Activated CD8-positive, alpha-beta T cell treated with anti-CD3 and anti-CD28 coated beads for 36 hours (primary cell): ENCODE measurements at regions not wholly inside any gene's neighbourhood (a gene's known extent, or its start where the extent isn't known, plus 50 kb on each side); places are given as distances from the start of the nearest gene placed in this dataset.

ENCODE experiments used
- ATAC-seq: fragments of 200-7000 bp; cut with Tn5 transposase; one replicate; pipeline ENCODE4 v1.10.0; 2021; ENCODE audit warnings: mild to moderate bottlenecking, moderate library complexity
- CTCF ChIA-PET: fragments of 350-600 bp; sonication (Branson Sonifier 250); formaldehyde crosslinking; loops from one replicate; lab custom pipeline; 2021; ENCODE audit warnings: antibody characterized with exemption; lab: Charles Lee
- POLR2A ChIA-PET: fragments of 350-600 bp; sonication (Branson Sonifier 250); formaldehyde crosslinking; loops from one replicate; lab custom pipeline; 2021; ENCODE audit warnings: antibody characterized with exemption; lab: Charles Lee
- DNase-seq: peaks from one replicate; pipeline ENCODE4 v3.0.0-alpha.2; 2020
- H3K27ac Mint-ChIP-seq: one replicate; pipeline ENCODE4 v1.8.0; 2021; ENCODE audit warnings: mild to moderate bottlenecking, mixed read lengths
- H3K27me3 Mint-ChIP-seq: one replicate; pipeline ENCODE4 v1.8.0; 2021; ENCODE audit warnings: mixed read lengths
- H3K36me3 Mint-ChIP-seq: one replicate; pipeline ENCODE4 v1.8.0; 2021; ENCODE audit warnings: low read depth, mixed read lengths
- H3K4me1 Mint-ChIP-seq: one replicate; pipeline ENCODE4 v1.8.0; 2021; ENCODE audit warnings: low read depth, mixed read lengths
- H3K4me3 Mint-ChIP-seq: one replicate; pipeline ENCODE4 v1.8.0; 2021; ENCODE audit warnings: mild to moderate bottlenecking, moderate library complexity, mixed read lengths
- H3K9me3 Mint-ChIP-seq: one replicate; pipeline ENCODE4 v1.8.0; 2021; ENCODE audit warnings: mixed read lengths
- CTCF ChIP-seq: fragments of 200-600 bp; IDR thresholded peaks from one replicate; pipeline ENCODE4 v1.8.0; 2022; ENCODE audit warnings: antibody characterized with exemption, mild to moderate bottlenecking
- intact Hi-C: fragments of 100-400 bp; cut with micrococcal nuclease; formaldehyde crosslinking; loops from one replicate; pipeline ENCODE4 v1.10.0; 2022

- no peaks in the 10 kb centered on the region for H3K27me3 Mint-ChIP-seq
- CTCF ChIA-PET, result no interaction called here
- no peak overlapping the region for H3K4me3 Mint-ChIP-seq
- intact Hi-C loops, result no loop called here
- H3K27ac Mint-ChIP-seq, result no peak overlapping the region
- DNase-seq (no peak), ATAC-seq (no peak)
- POLR2A ChIA-PET, result no interaction called here
- TF ChIP-seq CTCF, result no peak
- H3K4me1 Mint-ChIP-seq, result no peaks in the 10 kb centered on the region
- H3K9me3 Mint-ChIP-seq, result no peaks in the 10 kb centered on the region
- no peaks in the 10 kb centered on the region for H3K36me3 Mint-ChIP-seq
Measured at GRCh38 chr2:194739217-194739616, 917.8 kb upstream of the SLC39A10 start.

GRCh38 chr2:194735837-194736542 lies 921.0 kb upstream of the SLC39A10 start:
- DNase-seq (no peak), ATAC-seq (no peak)
- Mint-ChIP-seq H3K9me3 (no peaks in the 10 kb centered on the region), H3K36me3 (no peaks in the 10 kb centered on the region), H3K27ac (no peak overlapping the region), H3K4me1 (no peaks in the 10 kb centered on the region), H3K27me3 (no peaks in the 10 kb centered on the region), H3K4me3 (no peak overlapping the region)
- ChIA-PET POLR2A (no interaction called here), CTCF (no interaction called here)
- intact Hi-C loops, result no loop called here
- no peak for TF ChIP-seq CTCF

- POLR2A ChIA-PET, result no interaction called here
- H3K27me3 Mint-ChIP-seq, result no peaks in the 10 kb centered on the region
- no peak for TF ChIP-seq CTCF
- intact Hi-C loops, result no loop called here
- H3K9me3 Mint-ChIP-seq, result no peaks in the 10 kb centered on the region
- DNase-seq, result no peak
- no peaks in the 10 kb centered on the region for H3K4me1 Mint-ChIP-seq
- no peak overlapping the region for H3K4me3 Mint-ChIP-seq
- no peaks in the 10 kb centered on the region for H3K36me3 Mint-ChIP-seq
- CTCF ChIA-PET, result no interaction called here
- ATAC-seq, result no peak
- no peak overlapping the region for H3K27ac Mint-ChIP-seq
Measured at GRCh38 chr2:194730266-194730665, 926.8 kb upstream of the SLC39A10 start.

GRCh38 chr2:194725169-194725568 lies 931.9 kb upstream of the SLC39A10 start:
- no peak overlapping the region for H3K27ac Mint-ChIP-seq
- H3K9me3 Mint-ChIP-seq, result no peaks in the 10 kb centered on the region
- no peaks in the 10 kb centered on the region for H3K4me1 Mint-ChIP-seq
- H3K36me3 Mint-ChIP-seq, result no peaks in the 10 kb centered on the region
- no peak for TF ChIP-seq CTCF
- ATAC-seq (no peak), DNase-seq (no peak)
- POLR2A ChIA-PET, result no interaction called here
- no peaks in the 10 kb centered on the region for H3K27me3 Mint-ChIP-seq
- no peak overlapping the region for H3K4me3 Mint-ChIP-seq
- CTCF ChIA-PET, result no interaction called here
- intact Hi-C loops, result no loop called here

GRCh38 chr2:194723446-194723845 lies 933.6 kb upstream of the SLC39A10 start:
- Mint-ChIP-seq H3K27me3 (no peaks in the 10 kb centered on the region), H3K4me1 (no peaks in the 10 kb centered on the region), H3K4me3 (no peak overlapping the region), H3K36me3 (no peaks in the 10 kb centered on the region), H3K27ac (no peak overlapping the region), H3K9me3 (no peaks in the 10 kb centered on the region)
- intact Hi-C loops, result no loop called here
- ATAC-seq (no peak), DNase-seq (no peak)
- ChIA-PET POLR2A (no interaction called here), CTCF (no interaction called here)
- TF ChIP-seq CTCF, result no peak
